Testis (tissue), 2 donors: ENCODE measurements at regions not wholly inside any gene's neighbourhood (a gene's known extent, or its start where the extent isn't known, plus 50 kb on each side); places are given as distances from the start of the nearest gene placed in this dataset.

Experiments used
- POLR2A ChIP-seq: fragments of 450-650 bp; IDR thresholded peaks from one replicate; pipeline ENCODE4 v1.6.1; 2017; ENCODE audit warnings: antibody characterized with exemption, mild to moderate bottlenecking, moderate library complexity
- TF ChIP-seq, protein P1 (sequence below), 3 experiments: fragments of 450-650 bp in 2 of 3; fragments of 200-600 bp in 1 of 3; sonication (generic) in 1 of 3; IDR thresholded peaks; one replicate each; pipeline ENCODE4 v1.5.1; 2016 to 2019; ENCODE audit warnings: antibody characterized with exemption in 3 of 3, mild to moderate bottlenecking in 2 of 3, moderate library complexity in 1 of 3

DNA sequence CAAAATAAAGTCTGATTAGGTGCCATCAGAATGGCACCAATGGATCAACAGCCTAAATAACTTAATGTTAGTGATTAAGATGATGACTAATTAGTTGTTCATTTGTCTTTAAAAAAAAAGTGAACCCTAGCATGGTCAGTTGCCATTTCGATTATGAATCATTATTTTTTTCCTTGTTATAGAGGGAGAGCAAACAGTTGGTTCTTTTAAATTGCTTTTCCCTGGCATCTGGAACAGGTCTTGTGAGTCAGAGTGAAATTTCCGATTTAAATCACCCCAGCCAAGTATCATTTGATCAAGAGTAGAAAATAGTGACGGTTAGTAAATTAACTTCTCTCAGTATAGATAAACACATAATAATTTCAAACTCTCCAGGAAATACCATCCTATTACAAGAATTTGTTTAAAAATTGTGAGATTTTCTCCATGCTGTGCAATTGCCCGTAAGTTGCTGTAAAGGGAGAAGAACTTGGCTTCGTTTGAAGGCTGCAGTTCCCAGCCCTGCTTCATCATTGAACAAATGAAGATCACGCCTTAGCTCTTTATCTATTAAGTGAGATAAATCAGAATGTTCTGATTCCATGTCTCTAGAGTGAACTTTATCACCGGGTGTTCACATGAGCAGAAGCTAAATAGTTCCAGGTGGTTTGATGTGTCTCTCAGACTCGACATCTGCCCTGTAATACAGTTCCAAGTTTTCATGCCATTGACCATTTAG, 741.3 kb downstream of the DOK5 start:
- TF ChIP-seq, protein P1, sequence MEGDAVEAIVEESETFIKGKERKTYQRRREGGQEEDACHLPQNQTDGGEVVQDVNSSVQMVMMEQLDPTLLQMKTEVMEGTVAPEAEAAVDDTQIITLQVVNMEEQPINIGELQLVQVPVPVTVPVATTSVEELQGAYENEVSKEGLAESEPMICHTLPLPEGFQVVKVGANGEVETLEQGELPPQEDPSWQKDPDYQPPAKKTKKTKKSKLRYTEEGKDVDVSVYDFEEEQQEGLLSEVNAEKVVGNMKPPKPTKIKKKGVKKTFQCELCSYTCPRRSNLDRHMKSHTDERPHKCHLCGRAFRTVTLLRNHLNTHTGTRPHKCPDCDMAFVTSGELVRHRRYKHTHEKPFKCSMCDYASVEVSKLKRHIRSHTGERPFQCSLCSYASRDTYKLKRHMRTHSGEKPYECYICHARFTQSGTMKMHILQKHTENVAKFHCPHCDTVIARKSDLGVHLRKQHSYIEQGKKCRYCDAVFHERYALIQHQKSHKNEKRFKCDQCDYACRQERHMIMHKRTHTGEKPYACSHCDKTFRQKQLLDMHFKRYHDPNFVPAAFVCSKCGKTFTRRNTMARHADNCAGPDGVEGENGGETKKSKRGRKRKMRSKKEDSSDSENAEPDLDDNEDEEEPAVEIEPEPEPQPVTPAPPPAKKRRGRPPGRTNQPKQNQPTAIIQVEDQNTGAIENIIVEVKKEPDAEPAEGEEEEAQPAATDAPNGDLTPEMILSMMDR (IDR thresholded peaks at IDR 0.05): no peak
- no peak for TF ChIP-seq POLR2A
